Endothelial cell of umbilical vein (primary cell): ENCODE measurements at regions not wholly inside any gene's neighbourhood (a gene's known extent, or its start where the extent isn't known, plus 50 kb on each side); places are given as distances from the start of the nearest gene placed in this dataset.

Source experiments
- BruUV-seq: library from RNA; stranded (reverse); fragments of 400-500 nt; replicated peaks from 2 replicates; lab custom pipeline; 2021; lab: Mats Ljungman, UMichigan
- CTCF ChIA-PET: fragments of 300-600, 350-600 bp; sonication (Branson Sonifier 250); formaldehyde crosslinking; loops from one replicate; lab custom pipeline; 2021; ENCODE audit warnings: antibody characterized with exemption, inconsistent platforms; lab: Charles Lee
- POLR2A ChIA-PET: fragments of 300-600, 350-600 bp; sonication (Branson Sonifier 250); formaldehyde crosslinking; loops from one replicate; lab custom pipeline; 2021; ENCODE audit warnings: antibody characterized with exemption, inconsistent platforms; lab: Charles Lee
- DNase-seq: peaks from one replicate; pipeline ENCODE4 v3.0.0-alpha.2; 2011; ENCODE audit warnings: low read depth, low spot score
- FAIRE-seq: peaks from 2 replicates; lab custom pipeline; 2011; peaks lifted over from hg19 to GRCh38; lab: Jason Lieb, UNC
- H2AFZ ChIP-seq: 2 replicates; pipeline ENCODE4 v1.6.0; 2012; ENCODE audit warnings: low read depth, low read length, control low read depth, inconsistent platforms
- H3K27ac ChIP-seq: 2 replicates; pipeline ENCODE4 v1.5.1; 2011; ENCODE audit warnings: low read depth, mild to moderate bottlenecking, control low read depth, low read length, moderate library complexity; ENCODE audit not compliant: insufficient read depth
- H3K27me3 ChIP-seq, 2 experiments: 2 replicates each; pipeline versions ENCODE4 v1.6.0 to v1.6.1; 2011; ENCODE audit warnings: low read length in 2 of 2, mixed read lengths in 1 of 2; ENCODE audit not compliant: control insufficient read depth in 2 of 2, insufficient read depth in 2 of 2
- H3K36me3 ChIP-seq, 2 experiments: 2 replicates in 1 of 2; 3 replicates in 1 of 2; pipeline ENCODE4 v1.5.1; 2011; ENCODE audit warnings: low read length in 2 of 2, mild to moderate bottlenecking in 1 of 2, moderate library complexity in 1 of 2; ENCODE audit not compliant: control insufficient read depth in 2 of 2, insufficient read depth in 2 of 2; ENCODE audit errors: extremely low read depth in 1 of 2
- H3K4me1 ChIP-seq: 3 replicates; pipeline ENCODE4 v1.5.1; 2011; ENCODE audit warnings: mild to moderate bottlenecking, low read length; ENCODE audit not compliant: control insufficient read depth, insufficient read depth; ENCODE audit errors: extremely low read depth
- H3K4me2 ChIP-seq: 2 replicates; pipeline ENCODE4 v1.6.1; 2011; ENCODE audit warnings: low read length, control low read depth, mixed read lengths; ENCODE audit not compliant: insufficient read depth
- H3K4me3 ChIP-seq, 3 experiments: fragments of 200-600 bp in 1 of 3; sonication (generic), shearing (Covaris generic) in 1 of 3; replicated peaks in 1 of 3; 2 replicates each; pipeline ENCODE4 v1.5.1; 2011 to 2016; ENCODE audit warnings: control low read depth in 3 of 3, low read length in 3 of 3, mild to moderate bottlenecking in 2 of 3, inconsistent platforms in 1 of 3, low read depth in 1 of 3, moderate library complexity in 1 of 3; ENCODE audit not compliant: insufficient read depth in 1 of 3
- H3K79me2 ChIP-seq: 2 replicates; pipeline ENCODE4 v1.6.0; 2012; ENCODE audit warnings: low read length, inconsistent platforms; ENCODE audit not compliant: control insufficient read depth, insufficient read depth
- H3K9ac ChIP-seq: replicated peaks from 2 replicates; pipeline ENCODE3; 2011; ENCODE audit warnings: low read length, control low read depth; ENCODE audit not compliant: insufficient read depth; ENCODE audit errors: extremely low read depth
- H3K9me1 ChIP-seq: replicated peaks from 3 replicates; pipeline ENCODE4 v1.6.0; 2011; ENCODE audit warnings: mild to moderate bottlenecking, low read length; ENCODE audit not compliant: control insufficient read depth, insufficient read depth; ENCODE audit errors: extremely low read depth
- H3K9me3 ChIP-seq: replicated peaks from 2 replicates; pipeline ENCODE4 v1.5.1; 2012; ENCODE audit warnings: low read length, inconsistent platforms; ENCODE audit not compliant: control insufficient read depth, insufficient read depth
- H4K20me1 ChIP-seq: replicated peaks from 2 replicates; pipeline ENCODE3; 2011; ENCODE audit warnings: mild to moderate bottlenecking, low read length; ENCODE audit not compliant: control insufficient read depth, insufficient read depth; ENCODE audit errors: extremely low read depth
- CTCF ChIP-seq, 2 donors: IDR thresholded peaks; 1 replicate in 1 of 2; 2 replicates in 1 of 2; pipeline ENCODE4 v1.5.1; 2011; ENCODE audit warnings: low read length in 2 of 2, mild to moderate bottlenecking in 2 of 2, moderate library complexity in 2 of 2, control low read depth in 1 of 2, inconsistent platforms in 1 of 2, low read depth in 1 of 2; ENCODE audit not compliant: insufficient read depth in 1 of 2; ENCODE audit errors: extremely low read depth in 1 of 2
- EZH2 ChIP-seq: IDR thresholded peaks from 2 replicates; pipeline ENCODE4 v1.6.1; 2012; ENCODE audit warnings: borderline replicate concordance, low read depth, mild to moderate bottlenecking, moderate library complexity, low read length, inconsistent platforms; ENCODE audit not compliant: severe bottlenecking
- FOS ChIP-seq: IDR thresholded peaks from 2 replicates; pipeline ENCODE4 v1.6.1; 2011; ENCODE audit warnings: mild to moderate bottlenecking, low read length, moderate library complexity, borderline replicate concordance; ENCODE audit not compliant: insufficient read depth
- GATA2 ChIP-seq: IDR thresholded peaks from 2 replicates; pipeline ENCODE4 v1.7.0; 2011; ENCODE audit warnings: low read depth, mild to moderate bottlenecking, moderate library complexity, mixed read lengths, low read length; ENCODE audit not compliant: insufficient read length, insufficient read depth
- JUN ChIP-seq: IDR thresholded peaks from 2 replicates; pipeline ENCODE4 v1.6.1; 2011; ENCODE audit warnings: borderline replicate concordance, low read depth; ENCODE audit not compliant: insufficient read length, insufficient read depth
- MAX ChIP-seq: IDR thresholded peaks from 2 replicates; pipeline ENCODE4 v1.6.1; 2011; ENCODE audit not compliant: insufficient read depth, insufficient read length
- MYC ChIP-seq: IDR thresholded peaks from one replicate; pipeline ENCODE4 v1.6.1; 2011; ENCODE audit warnings: mild to moderate bottlenecking, low read depth, low read length
- POLR2A ChIP-seq: IDR thresholded peaks from 2 replicates; pipeline ENCODE4 v1.6.1; 2012; ENCODE audit warnings: low read depth, mild to moderate bottlenecking, control low read depth, low read length
- POLR2AphosphoS5 ChIP-seq: IDR thresholded peaks from 2 replicates; pipeline ENCODE4 v1.6.1; 2012; ENCODE audit warnings: low read depth, mild to moderate bottlenecking, control low read depth, low read length, moderate library complexity; ENCODE audit not compliant: insufficient read depth
- dilution Hi-C: fragments of 300-500 bp; cut with MboI; formaldehyde crosslinking; loops from one replicate; pipeline ENCODE4 v1.15.0; 2019; ENCODE audit warnings: low sequenced_read_pairs; ENCODE audit not compliant: extremely low pct_ligation_motif_present
- intact Hi-C: fragments of 100-400 bp; cut with micrococcal nuclease; formaldehyde crosslinking; loops from one replicate; pipeline ENCODE4 v1.10.0; 2022

- Histone ChIP-seq H3K79me2 (no peaks in the 10 kb centered on the region), H3K27ac (no peak overlapping the region), H3K9me3 (no peaks in the 10 kb centered on the region), H2AFZ (no peak overlapping the region), H3K4me2 (no peak overlapping the region), H3K4me3 (no peak overlapping the region), H3K9me1 (no peaks in the 10 kb centered on the region), H3K9ac (no peak overlapping the region), H3K27me3 (peaks cover 0 to 4% of the 10 kb centered on the region in 2 experiments), H3K36me3 (no peaks in the 10 kb centered on the region), H4K20me1 (no peaks in the 10 kb centered on the region), H3K4me1 (no peaks in the 10 kb centered on the region)
- BruUV-seq, result no TSS peak
- POLR2A ChIA-PET, result no interaction called here
- DNase-seq, result no peak
- FAIRE-seq, result no peak
- intact Hi-C loops (no loop called here), dilution Hi-C loops (no loop called here)
- CTCF ChIA-PET, result no interaction called here
- TF ChIP-seq MAX (no peak), JUN (no peak), CTCF (IDR thresholded peaks at IDR 0.05; ENCODE audit: extremely low read depth in 1 of 2, insufficient read depth in 1 of 2, low read depth in 1 of 2, low read length in 2 of 2) (no peak), MYC (no peak), FOS (no peak), EZH2 (no peak), POLR2AphosphoS5 (no peak), GATA2 (no peak), POLR2A (no peak)
These were observed 1097.8 kb downstream of the PCDH17 start for GRCh38 chr13:58729361-58729760.
